ENCODE measurements at regions not wholly inside any gene's neighbourhood (a gene's known extent, or its start where the extent isn't known, plus 50 kb on each side); places are given as distances from the start of the nearest gene placed in this dataset.

DNA sequence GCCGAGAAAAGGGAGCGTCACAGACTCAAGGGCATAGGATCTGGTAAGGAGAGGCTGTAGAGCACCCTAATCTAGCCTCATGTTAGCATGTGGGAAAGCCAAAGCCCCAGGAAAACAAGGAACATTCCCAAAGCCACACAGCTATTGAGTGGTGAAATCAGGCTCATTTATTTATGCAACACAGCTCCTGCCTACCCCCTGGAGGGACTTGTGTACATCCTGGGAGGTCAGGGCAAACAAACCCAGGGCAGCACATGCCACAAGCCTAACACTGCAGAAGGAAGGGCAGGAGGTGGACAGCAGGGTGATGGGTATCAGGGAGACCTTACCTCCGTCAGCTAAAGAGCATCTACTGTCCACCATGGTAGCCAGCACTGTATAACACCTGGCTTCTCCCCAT lies 283.5 kb downstream of the RPLP1 start:
- TF ChIP-seq, protein P1, sequence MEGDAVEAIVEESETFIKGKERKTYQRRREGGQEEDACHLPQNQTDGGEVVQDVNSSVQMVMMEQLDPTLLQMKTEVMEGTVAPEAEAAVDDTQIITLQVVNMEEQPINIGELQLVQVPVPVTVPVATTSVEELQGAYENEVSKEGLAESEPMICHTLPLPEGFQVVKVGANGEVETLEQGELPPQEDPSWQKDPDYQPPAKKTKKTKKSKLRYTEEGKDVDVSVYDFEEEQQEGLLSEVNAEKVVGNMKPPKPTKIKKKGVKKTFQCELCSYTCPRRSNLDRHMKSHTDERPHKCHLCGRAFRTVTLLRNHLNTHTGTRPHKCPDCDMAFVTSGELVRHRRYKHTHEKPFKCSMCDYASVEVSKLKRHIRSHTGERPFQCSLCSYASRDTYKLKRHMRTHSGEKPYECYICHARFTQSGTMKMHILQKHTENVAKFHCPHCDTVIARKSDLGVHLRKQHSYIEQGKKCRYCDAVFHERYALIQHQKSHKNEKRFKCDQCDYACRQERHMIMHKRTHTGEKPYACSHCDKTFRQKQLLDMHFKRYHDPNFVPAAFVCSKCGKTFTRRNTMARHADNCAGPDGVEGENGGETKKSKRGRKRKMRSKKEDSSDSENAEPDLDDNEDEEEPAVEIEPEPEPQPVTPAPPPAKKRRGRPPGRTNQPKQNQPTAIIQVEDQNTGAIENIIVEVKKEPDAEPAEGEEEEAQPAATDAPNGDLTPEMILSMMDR (IDR thresholded peaks at IDR 0.05; ENCODE audit: borderline replicate concordance, insufficient read depth, low read depth, low read length) = no peak
- H3K4me3 ChIP-seq (ENCODE audit: low read depth, low read length) = no peak overlapping the region

DNA sequence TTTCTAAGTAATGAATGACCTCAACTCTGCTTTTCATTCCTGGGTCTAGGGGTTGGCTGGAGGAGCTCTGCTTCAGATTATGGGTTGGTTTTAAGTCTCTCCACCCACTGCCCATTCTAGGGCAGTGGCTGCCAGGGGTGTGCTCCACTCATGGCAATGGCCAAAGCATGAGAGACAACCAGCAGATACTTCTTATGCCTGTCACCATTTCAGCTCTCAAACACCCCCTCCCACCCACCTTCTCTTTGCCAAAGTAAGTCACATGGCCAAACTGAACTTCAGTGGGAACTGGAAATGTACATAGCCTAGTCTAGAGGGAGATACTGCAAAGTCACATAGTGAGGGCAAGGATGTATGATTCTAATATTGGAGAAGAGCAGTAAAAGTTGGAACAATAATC lies 285.3 kb downstream of the RPLP1 start:
- TF ChIP-seq, protein P1 (IDR thresholded peaks at IDR 0.05; ENCODE audit: borderline replicate concordance, insufficient read depth, low read depth, low read length) = no peak
- H3K4me3 ChIP-seq (ENCODE audit: low read depth, low read length) = no peak overlapping the region

DNA sequence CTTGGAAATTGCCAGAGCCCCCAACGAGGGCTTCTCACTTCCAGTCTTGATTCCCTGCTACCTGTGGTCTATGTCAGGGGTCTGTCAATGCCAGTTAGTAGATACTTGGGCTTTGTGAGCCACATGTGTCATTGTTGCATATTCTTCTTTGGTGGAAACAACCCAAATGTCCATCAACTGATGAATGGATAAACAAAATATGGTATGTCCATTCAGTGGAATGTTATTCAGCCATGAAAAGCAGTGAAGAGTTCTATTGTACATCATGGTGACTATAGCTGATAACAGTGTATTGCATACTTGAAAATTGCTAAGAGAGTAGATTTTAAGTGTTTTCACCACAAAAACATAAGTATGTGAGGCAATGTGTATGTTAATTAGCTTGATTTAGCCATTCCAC lies 288.1 kb downstream of the RPLP1 start:
- no peak overlapping the region for H3K4me3 ChIP-seq (ENCODE audit: low read depth, low read length)
- TF ChIP-seq, protein P1 (IDR thresholded peaks at IDR 0.05; ENCODE audit: borderline replicate concordance, insufficient read depth, low read depth, low read length) = no peak

DNA sequence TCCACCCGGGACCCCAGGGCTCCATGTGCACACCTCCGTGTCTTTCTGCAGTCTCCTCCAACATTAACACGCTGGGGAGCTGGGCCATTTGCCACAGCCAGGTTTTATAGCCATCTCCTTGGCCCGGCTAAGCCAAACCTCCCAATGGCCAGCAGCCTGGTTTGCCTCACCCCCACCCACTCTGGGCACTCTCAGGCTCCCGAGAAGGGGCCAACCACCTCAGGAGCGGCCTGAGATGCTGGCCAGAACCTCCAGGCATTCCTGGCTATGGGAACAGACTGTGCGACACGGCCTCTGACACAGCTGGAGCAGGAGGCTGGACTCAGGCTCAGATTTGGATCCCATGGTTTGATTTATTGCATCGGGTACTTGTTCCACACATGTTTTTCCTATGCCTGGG lies 289.7 kb downstream of the RPLP1 start:
- TF ChIP-seq, protein P1 (IDR thresholded peaks at IDR 0.05; ENCODE audit: borderline replicate concordance, insufficient read depth, low read depth, low read length) = no peak
- no peak overlapping the region for H3K4me3 ChIP-seq (ENCODE audit: low read depth, low read length)

DNA sequence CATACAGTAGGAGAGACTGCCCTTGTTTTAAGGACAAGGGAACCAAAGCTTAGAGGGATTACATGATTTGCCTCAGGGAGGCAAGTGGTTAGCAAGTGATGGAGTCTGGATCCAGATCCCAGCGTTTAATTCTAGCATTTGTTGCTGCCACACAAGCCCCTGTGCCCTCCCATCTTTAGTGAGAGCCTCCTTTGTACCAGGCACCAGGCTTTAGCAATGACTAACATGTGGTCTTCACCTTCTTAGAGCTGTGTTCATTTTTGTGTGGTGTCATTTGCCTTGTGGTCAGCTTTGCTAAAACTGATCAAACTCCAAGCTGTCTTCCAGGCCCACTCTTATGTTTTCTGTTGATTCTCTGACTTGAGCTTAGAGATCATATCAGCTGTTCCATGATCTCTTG lies 290.5 kb downstream of the RPLP1 start:
- TF ChIP-seq, protein P1 (IDR thresholded peaks at IDR 0.05; ENCODE audit: borderline replicate concordance, insufficient read depth, low read depth, low read length) = no peak

DNA sequence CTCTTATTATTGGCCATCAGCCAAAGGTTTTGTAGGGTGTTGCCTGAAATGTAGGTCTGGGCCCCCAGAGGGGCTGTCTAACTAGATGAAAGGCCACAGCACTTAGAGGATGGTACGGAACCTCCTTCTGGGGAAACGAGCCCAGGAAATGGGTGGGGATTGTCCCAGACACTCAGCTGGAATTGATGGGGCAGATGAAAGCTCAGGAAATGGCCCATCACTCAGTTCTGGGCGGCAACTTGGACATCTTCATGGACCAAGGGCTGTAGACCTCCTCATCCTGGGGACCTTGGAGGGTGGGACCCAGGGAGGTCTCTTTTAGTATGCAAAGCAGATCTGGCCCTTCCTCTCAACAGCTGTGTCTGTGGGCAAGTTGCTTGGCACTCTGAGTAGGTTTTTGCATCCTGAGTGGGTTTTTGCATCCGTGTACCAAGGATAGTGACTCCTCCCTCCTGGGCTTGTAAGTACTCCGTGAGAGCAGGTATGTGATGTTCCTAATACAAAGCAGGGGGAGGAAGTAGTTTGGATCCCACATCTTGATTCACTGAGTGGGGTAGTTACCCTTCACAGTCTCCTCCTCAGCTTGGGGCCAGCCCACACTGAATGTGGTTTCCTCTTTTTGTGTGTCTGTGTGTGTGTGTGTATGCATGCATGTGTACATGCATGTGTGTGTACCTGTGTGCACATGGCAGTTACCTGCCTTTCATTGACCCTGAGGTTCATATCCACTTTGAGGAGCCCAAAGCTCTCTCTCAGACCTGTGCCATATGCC lies 292.0 kb downstream of the RPLP1 start:
- TF ChIP-seq, protein P1 (IDR thresholded peaks at IDR 0.05; ENCODE audit: borderline replicate concordance, insufficient read depth, low read depth, low read length) = no peak

More for the DNA sequence above, 290.5 kb downstream of the RPLP1 start:
- H3K4me3 ChIP-seq (ENCODE audit: low read depth, low read length) = no peak overlapping the region

DNA sequence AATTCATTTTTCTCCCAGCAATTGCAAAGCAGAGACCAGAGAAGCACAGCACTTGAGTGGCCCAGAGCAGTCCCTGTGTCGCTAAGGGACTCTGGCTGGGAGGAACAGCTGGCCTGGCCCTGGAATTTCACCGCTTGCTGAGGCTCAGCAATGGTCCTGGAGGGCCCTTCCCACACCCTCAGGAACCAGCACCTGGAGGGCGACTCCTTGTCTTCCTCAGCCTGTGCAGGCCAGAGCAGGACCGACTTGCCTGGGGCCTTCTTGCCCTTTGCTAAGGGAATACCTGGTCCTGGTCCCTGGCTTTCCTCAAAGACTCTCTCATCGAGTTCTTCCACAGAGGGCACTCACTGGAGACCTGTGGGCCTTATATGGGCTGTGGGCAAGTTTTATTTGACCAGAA lies 294.6 kb downstream of the RPLP1 start:
- H3K4me3 ChIP-seq (ENCODE audit: low read depth, low read length) = no peak overlapping the region
- TF ChIP-seq, protein P1 (IDR thresholded peaks at IDR 0.05; ENCODE audit: borderline replicate concordance, insufficient read depth, low read depth, low read length) = no peak

More for the DNA sequence above, 292.0 kb downstream of the RPLP1 start:
- no peak overlapping the region for H3K4me3 ChIP-seq (ENCODE audit: low read depth, low read length)
